Activated CD4-positive, alpha-beta memory T cell treated with anti-CD3 and anti-CD28 coated beads for 36 hours (primary cell): ENCODE measurements at regions not wholly inside any gene's neighbourhood (a gene's known extent, or its start where the extent isn't known, plus 50 kb on each side); places are given as distances from the start of the nearest gene placed in this dataset.

Experiments
- CTCF ChIA-PET: fragments of 350-600 bp; sonication (Branson Sonifier 250); formaldehyde crosslinking; loops from one replicate; lab custom pipeline; 2021; ENCODE audit warnings: antibody characterized with exemption, inconsistent platforms; lab: Charles Lee
- POLR2A ChIA-PET: fragments of 350-600 bp; sonication (Branson Sonifier 250); formaldehyde crosslinking; loops from one replicate; lab custom pipeline; 2021; ENCODE audit warnings: antibody characterized with exemption; lab: Charles Lee
- DNase-seq: peaks from one replicate; pipeline ENCODE4 v3.0.0-alpha.2; 2020
- H3K27ac Mint-ChIP-seq: one replicate; pipeline ENCODE4 v1.8.0; 2021; ENCODE audit warnings: mixed read lengths
- H3K27me3 Mint-ChIP-seq: one replicate; pipeline ENCODE4 v1.8.0; 2021; ENCODE audit warnings: mixed read lengths
- H3K36me3 Mint-ChIP-seq: one replicate; pipeline ENCODE4 v1.8.0; 2021; ENCODE audit warnings: mixed read lengths
- H3K4me1 Mint-ChIP-seq: one replicate; pipeline ENCODE4 v1.8.0; 2021; ENCODE audit warnings: low read depth, mixed read lengths
- H3K4me3 Mint-ChIP-seq: one replicate; pipeline ENCODE4 v1.8.0; 2021; ENCODE audit warnings: mild to moderate bottlenecking, mixed read lengths
- H3K9me3 Mint-ChIP-seq: one replicate; pipeline ENCODE4 v1.8.0; 2021; ENCODE audit warnings: mixed read lengths
- intact Hi-C: fragments of 100-400 bp; cut with micrococcal nuclease; formaldehyde crosslinking; loops from one replicate; pipeline ENCODE4 v1.15.1; 2023

GRCh38 chr10:131503992-131504391 lies 192.5 kb upstream of the TCERG1L start:
- no peak overlapping the region for H3K27ac Mint-ChIP-seq
- no peaks in the 10 kb centered on the region for H3K4me1 Mint-ChIP-seq
- POLR2A ChIA-PET, result no interaction called here
- intact Hi-C loops, result no loop called here
- H3K36me3 Mint-ChIP-seq, result peaks cover 2% of the 10 kb centered on the region
- CTCF ChIA-PET, result no interaction called here
- no peaks in the 10 kb centered on the region for H3K27me3 Mint-ChIP-seq
- H3K4me3 Mint-ChIP-seq, result no peak overlapping the region
- peaks cover 43% of the 10 kb centered on the region for H3K9me3 Mint-ChIP-seq
- no peak for DNase-seq

DNA sequence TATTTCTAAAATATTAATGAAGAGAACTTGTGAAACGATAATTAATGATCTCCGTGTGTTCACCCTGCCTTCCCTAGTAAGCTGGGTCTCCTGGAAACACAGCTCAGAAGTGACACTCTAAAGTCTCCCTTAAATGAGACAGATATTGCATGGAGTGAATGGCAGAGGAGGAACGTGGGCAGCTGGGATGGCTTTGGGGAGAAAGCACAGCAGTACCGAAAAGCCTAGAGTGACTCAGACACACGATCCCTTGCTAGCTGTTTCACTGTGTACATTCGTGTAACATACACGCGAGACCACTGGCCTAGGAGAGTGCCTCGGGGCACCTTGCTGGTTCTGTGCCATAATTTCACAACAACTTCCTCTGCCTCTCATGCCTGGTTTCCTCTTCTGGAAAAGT lies 199.9 kb upstream of the TCERG1L start:
- no peaks in the 10 kb centered on the region for H3K36me3 Mint-ChIP-seq
- H3K4me1 Mint-ChIP-seq, result no peaks in the 10 kb centered on the region
- ChIA-PET POLR2A (no interaction called here), CTCF (no interaction called here)
- no peak overlapping the region for H3K27ac Mint-ChIP-seq
- H3K4me3 Mint-ChIP-seq, result no peak overlapping the region
- H3K27me3 Mint-ChIP-seq, result no peaks in the 10 kb centered on the region
- peaks cover 8% of the 10 kb centered on the region for H3K9me3 Mint-ChIP-seq
- intact Hi-C loops, result no loop called here
- no peak for DNase-seq

GRCh38 chr10:131512852-131513251 lies 201.3 kb upstream of the TCERG1L start:
- intact Hi-C loops, result no loop called here
- H3K4me1 Mint-ChIP-seq, result no peaks in the 10 kb centered on the region
- H3K27ac Mint-ChIP-seq, result no peak overlapping the region
- DNase-seq, result no peak
- no peak overlapping the region for H3K4me3 Mint-ChIP-seq
- no peaks in the 10 kb centered on the region for H3K27me3 Mint-ChIP-seq
- POLR2A ChIA-PET, result no interaction called here
- H3K36me3 Mint-ChIP-seq, result no peaks in the 10 kb centered on the region
- H3K9me3 Mint-ChIP-seq, result peaks cover 5% of the 10 kb centered on the region
- CTCF ChIA-PET, result no interaction called here

DNA sequence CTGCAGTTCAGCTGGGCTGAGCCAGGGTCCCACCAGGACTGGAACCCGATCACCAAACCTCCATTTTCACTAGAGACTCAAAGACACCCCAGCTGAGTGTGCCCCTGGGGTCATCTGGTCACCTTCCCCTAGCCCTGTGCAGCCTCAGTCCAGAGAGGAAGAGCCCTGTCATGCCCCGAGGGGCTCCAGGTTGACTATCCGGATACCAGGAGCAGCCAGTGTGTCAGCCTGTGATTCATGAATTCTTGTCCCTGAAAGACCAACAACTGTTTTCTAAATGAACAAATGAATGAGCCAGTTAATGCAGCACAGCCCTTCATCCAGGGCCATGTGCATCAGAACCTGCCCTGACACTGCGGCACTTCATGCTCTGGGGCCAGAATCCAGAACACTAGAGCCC lies 201.9 kb upstream of the TCERG1L start:
- DNase-seq, result no peak
- H3K4me1 Mint-ChIP-seq, result no peaks in the 10 kb centered on the region
- peaks cover 3% of the 10 kb centered on the region for H3K9me3 Mint-ChIP-seq
- no peak overlapping the region for H3K4me3 Mint-ChIP-seq
- H3K27ac Mint-ChIP-seq, result no peak overlapping the region
- no peaks in the 10 kb centered on the region for H3K27me3 Mint-ChIP-seq
- POLR2A ChIA-PET, result no interaction called here
- CTCF ChIA-PET, result no interaction called here
- no peaks in the 10 kb centered on the region for H3K36me3 Mint-ChIP-seq
- intact Hi-C loops, result no loop called here

- no peaks in the 10 kb centered on the region for H3K4me1 Mint-ChIP-seq
- CTCF ChIA-PET, result no interaction called here
- H3K27ac Mint-ChIP-seq, result no peak overlapping the region
- H3K4me3 Mint-ChIP-seq, result no peak overlapping the region
- no peak for DNase-seq
- no peaks in the 10 kb centered on the region for H3K36me3 Mint-ChIP-seq
- POLR2A ChIA-PET, result no interaction called here
- intact Hi-C loops, result no loop called here
- H3K27me3 Mint-ChIP-seq, result no peaks in the 10 kb centered on the region
- H3K9me3 Mint-ChIP-seq, result peaks cover 3% of the 10 kb centered on the region
These were observed 202.4 kb upstream of the TCERG1L start for GRCh38 chr10:131513901-131514300.

DNA sequence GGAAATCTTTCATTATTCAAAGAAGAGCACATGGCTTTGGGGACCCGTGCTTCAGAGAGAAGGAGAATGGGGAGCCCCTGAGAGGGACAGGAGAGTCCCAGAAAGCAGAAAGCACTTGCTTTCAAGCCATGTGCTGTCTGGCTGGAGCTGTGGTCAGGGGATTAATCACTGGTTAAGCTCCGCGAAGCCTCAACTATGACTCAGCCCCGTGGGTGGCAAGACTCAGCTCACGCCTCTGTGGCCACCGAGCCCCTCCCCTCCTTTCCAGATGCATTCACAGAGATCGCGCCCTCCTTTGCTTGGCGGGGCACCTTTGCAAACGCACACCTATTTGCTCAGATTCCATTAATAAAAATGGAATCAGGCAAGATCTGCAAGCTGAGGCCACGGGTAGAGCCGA lies 202.9 kb upstream of the TCERG1L start:
- H3K27ac Mint-ChIP-seq, result no peak overlapping the region
- H3K36me3 Mint-ChIP-seq, result no peaks in the 10 kb centered on the region
- intact Hi-C loops, result no loop called here
- POLR2A ChIA-PET, result no interaction called here
- H3K4me3 Mint-ChIP-seq, result no peak overlapping the region
- H3K27me3 Mint-ChIP-seq, result no peaks in the 10 kb centered on the region
- CTCF ChIA-PET, result no interaction called here
- no peak for DNase-seq
- H3K4me1 Mint-ChIP-seq, result no peaks in the 10 kb centered on the region
- peaks cover 3% of the 10 kb centered on the region for H3K9me3 Mint-ChIP-seq

- intact Hi-C loops, result no loop called here
- no peaks in the 10 kb centered on the region for H3K36me3 Mint-ChIP-seq
- POLR2A ChIA-PET, result no interaction called here
- H3K4me3 Mint-ChIP-seq, result no peak overlapping the region
- no peak overlapping the region for H3K27ac Mint-ChIP-seq
- H3K4me1 Mint-ChIP-seq, result no peaks in the 10 kb centered on the region
- no peak for DNase-seq
- H3K27me3 Mint-ChIP-seq, result peaks cover 1% of the 10 kb centered on the region
- no peaks in the 10 kb centered on the region for H3K9me3 Mint-ChIP-seq
- CTCF ChIA-PET, result no interaction called here
These were observed 204.8 kb upstream of the TCERG1L start for GRCh38 chr10:131516285-131516684.

DNA sequence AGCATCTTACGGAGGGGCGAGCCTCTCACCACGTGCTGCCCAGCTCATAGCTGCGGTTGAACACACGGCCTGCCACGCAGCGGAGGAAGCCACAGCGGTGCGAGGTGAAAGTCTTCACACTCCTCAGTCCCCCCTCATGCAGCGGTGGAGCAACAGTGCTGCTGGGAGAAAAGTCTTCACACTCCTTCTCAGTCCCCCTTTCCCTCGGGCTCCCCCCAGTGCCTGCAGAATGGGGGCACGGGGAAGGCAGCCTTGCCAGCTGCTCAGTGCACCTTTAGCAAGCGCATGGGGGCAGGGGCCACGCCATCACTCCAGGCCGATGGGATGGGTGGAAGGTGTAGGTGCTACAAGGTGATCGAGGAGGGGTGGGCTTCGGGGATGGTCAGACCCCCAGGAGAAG lies 206.3 kb upstream of the TCERG1L start:
- DNase-seq, result no peak
- no peak overlapping the region for H3K27ac Mint-ChIP-seq
- CTCF ChIA-PET, result no interaction called here
- H3K4me1 Mint-ChIP-seq, result no peaks in the 10 kb centered on the region
- H3K27me3 Mint-ChIP-seq, result peaks cover 1% of the 10 kb centered on the region
- H3K36me3 Mint-ChIP-seq, result no peaks in the 10 kb centered on the region
- no peaks in the 10 kb centered on the region for H3K9me3 Mint-ChIP-seq
- intact Hi-C loops, result no loop called here
- POLR2A ChIA-PET, result no interaction called here
- no peak overlapping the region for H3K4me3 Mint-ChIP-seq

GRCh38 chr10:131519723-131520605 lies 208.4 kb upstream of the TCERG1L start:
- DNase-seq, result no peak
- intact Hi-C loops, result no loop called here
- no peak overlapping the region for H3K27ac Mint-ChIP-seq
- no peaks in the 10 kb centered on the region for H3K4me1 Mint-ChIP-seq
- no peaks in the 10 kb centered on the region for H3K36me3 Mint-ChIP-seq
- ChIA-PET CTCF (no interaction called here), POLR2A (no interaction called here)
- no peak overlapping the region for H3K4me3 Mint-ChIP-seq
- peaks cover 1% of the 10 kb centered on the region for H3K27me3 Mint-ChIP-seq
- H3K9me3 Mint-ChIP-seq, result no peaks in the 10 kb centered on the region

DNA sequence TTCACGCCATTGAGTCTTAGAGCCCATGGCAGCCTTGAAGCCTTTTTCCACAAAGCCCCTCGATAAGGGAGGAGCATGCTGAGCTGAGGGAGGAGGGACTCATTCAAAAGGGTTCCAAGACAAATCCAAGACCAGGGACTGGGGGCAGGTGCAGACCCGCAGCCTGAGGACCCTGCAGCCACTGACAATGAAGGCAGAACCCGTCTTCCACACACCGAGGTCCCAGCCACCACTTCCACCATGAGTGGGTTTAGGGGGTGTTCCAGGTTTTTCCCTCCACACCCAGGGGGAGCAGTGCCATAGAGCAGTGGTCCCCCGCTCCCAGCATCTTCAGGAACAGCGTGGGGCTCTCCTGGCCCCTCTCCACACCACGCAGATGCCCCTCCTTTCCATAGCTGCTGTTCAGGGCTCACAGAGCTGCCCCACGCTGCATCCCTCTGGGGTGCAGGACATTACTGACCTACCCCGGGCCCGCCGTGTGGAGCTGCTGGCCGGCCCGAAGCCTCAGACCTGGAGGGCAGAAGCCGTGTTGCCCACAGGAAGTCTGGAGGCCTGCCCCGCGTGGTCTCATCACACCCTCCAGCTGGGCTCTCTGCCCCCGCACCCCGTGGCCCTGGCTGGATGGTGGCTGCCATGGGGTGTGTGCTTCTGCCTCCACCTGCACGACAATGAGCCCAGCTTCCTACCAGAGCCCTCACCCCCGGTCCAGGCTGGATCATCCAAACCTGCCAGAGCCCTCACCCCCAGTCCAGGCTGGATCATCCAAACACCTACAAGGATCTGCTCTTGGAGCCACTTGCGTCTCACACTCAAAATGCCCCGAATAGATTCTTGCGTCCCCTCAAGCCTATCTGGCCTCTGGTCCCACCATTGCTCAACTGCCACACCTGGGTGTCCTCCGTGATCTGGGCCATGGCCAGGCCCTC lies 220.0 kb upstream of the TCERG1L start:
- CTCF ChIA-PET, result interaction anchor here (0.7 kb wide), 1 partner anchor 11 kb away, joined by 10 read pairs; no protein-coding TSS in a partner anchor

GRCh38 chr10:131532291-131532690 lies 220.8 kb upstream of the TCERG1L start:
- H3K4me3 Mint-ChIP-seq, result no peak overlapping the region
- no peaks in the 10 kb centered on the region for H3K36me3 Mint-ChIP-seq
- DNase-seq, result no peak
- no peaks in the 10 kb centered on the region for H3K4me1 Mint-ChIP-seq
- ChIA-PET CTCF (no interaction called here), POLR2A (no interaction called here)
- H3K9me3 Mint-ChIP-seq, result no peaks in the 10 kb centered on the region
- no peak overlapping the region for H3K27ac Mint-ChIP-seq
- no peaks in the 10 kb centered on the region for H3K27me3 Mint-ChIP-seq
- intact Hi-C loops, result no loop called here

More for the DNA sequence above, 220.0 kb upstream of the TCERG1L start:
- no peaks in the 10 kb centered on the region for H3K36me3 Mint-ChIP-seq
- no peak for DNase-seq
- intact Hi-C loops, result no loop called here
- H3K4me3 Mint-ChIP-seq, result no peak overlapping the region
- H3K9me3 Mint-ChIP-seq, result no peaks in the 10 kb centered on the region
- H3K4me1 Mint-ChIP-seq, result no peaks in the 10 kb centered on the region
- no peak overlapping the region for H3K27ac Mint-ChIP-seq
- POLR2A ChIA-PET, result no interaction called here
- no peaks in the 10 kb centered on the region for H3K27me3 Mint-ChIP-seq

GRCh38 chr10:131532745-131533341 lies 221.3 kb upstream of the TCERG1L start:
- Mint-ChIP-seq H3K9me3 (no peaks in the 10 kb centered on the region), H3K36me3 (no peaks in the 10 kb centered on the region), H3K4me3 (no peak overlapping the region), H3K27me3 (no peaks in the 10 kb centered on the region), H3K27ac (no peak overlapping the region), H3K4me1 (no peaks in the 10 kb centered on the region)
- intact Hi-C loops, result no loop called here
- ChIA-PET CTCF (no interaction called here), POLR2A (no interaction called here)
- DNase-seq, result no peak
